DOHH2 (cell line): ENCODE measurements at regions not wholly inside any gene's neighbourhood (a gene's known extent, or its start where the extent isn't known, plus 50 kb on each side); places are given as distances from the start of the nearest gene placed in this dataset.

Experiments used
- EZH2phosphoT487 ChIP-seq: fragments of 200-600 bp; sonication (generic); IDR thresholded peaks from 2 replicates; pipeline ENCODE4 v1.6.1; 2017; ENCODE audit warnings: borderline replicate concordance, mild to moderate bottlenecking, antibody characterized with exemption, low read length, moderate library complexity, mixed read lengths
- TF ChIP-seq, protein P1 (sequence below): fragments of 200-600 bp; sonication (generic); IDR thresholded peaks from one replicate; pipeline ENCODE4 v1.5.1; 2014; ENCODE audit warnings: antibody characterized with exemption, mild to moderate bottlenecking, low read depth, low read length; ENCODE audit not compliant: poor library complexity, severe bottlenecking

DNA sequence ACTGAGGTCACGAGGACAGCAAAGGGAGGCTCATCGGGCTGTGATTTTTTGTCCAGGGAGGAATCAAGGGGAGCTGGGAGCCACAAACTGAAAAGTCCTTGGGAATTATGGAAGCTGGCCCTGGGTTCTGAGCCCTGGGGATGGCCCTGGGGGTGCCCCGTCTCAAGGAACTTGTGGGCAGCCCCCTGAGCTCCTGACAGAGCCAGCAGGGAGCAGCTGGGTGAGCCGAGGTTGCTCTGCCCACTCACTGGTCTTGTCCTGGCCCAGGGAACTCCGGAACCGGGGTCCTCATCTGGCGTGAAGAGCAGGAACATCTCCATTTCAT is 61.3 kb upstream of the HDAC4 start:
- TF ChIP-seq, protein P1, sequence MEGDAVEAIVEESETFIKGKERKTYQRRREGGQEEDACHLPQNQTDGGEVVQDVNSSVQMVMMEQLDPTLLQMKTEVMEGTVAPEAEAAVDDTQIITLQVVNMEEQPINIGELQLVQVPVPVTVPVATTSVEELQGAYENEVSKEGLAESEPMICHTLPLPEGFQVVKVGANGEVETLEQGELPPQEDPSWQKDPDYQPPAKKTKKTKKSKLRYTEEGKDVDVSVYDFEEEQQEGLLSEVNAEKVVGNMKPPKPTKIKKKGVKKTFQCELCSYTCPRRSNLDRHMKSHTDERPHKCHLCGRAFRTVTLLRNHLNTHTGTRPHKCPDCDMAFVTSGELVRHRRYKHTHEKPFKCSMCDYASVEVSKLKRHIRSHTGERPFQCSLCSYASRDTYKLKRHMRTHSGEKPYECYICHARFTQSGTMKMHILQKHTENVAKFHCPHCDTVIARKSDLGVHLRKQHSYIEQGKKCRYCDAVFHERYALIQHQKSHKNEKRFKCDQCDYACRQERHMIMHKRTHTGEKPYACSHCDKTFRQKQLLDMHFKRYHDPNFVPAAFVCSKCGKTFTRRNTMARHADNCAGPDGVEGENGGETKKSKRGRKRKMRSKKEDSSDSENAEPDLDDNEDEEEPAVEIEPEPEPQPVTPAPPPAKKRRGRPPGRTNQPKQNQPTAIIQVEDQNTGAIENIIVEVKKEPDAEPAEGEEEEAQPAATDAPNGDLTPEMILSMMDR: no peak
- TF ChIP-seq EZH2phosphoT487: no peak
